HG02852 (cell line): ENCODE measurements at regions not wholly inside any gene's neighbourhood (a gene's known extent, or its start where the extent isn't known, plus 50 kb on each side); places are given as distances from the start of the nearest gene placed in this dataset.
"Not testable (repeated sequence)": the region's sequence is repeated elsewhere in the genome, so short reads cannot be mapped to it uniquely, and the experiment has no call there.

Source experiments
- ATAC-seq: cut with Tn5 transposase; IDR thresholded peaks from one replicate; pipeline ENCODE4 v1.9.1; 2021; ENCODE audit warnings: mild to moderate bottlenecking, moderate library complexity; ENCODE audit not compliant: unreplicated experiment

GRCh38 chr4:184282251-184282713 lies 64.6 kb upstream of the ENPP6 start:
- ATAC-seq: no peak

GRCh38 chr4:184281231-184282139 lies 63.8 kb upstream of the ENPP6 start:
- peak; percentile 37 for ATAC-seq

DNA sequence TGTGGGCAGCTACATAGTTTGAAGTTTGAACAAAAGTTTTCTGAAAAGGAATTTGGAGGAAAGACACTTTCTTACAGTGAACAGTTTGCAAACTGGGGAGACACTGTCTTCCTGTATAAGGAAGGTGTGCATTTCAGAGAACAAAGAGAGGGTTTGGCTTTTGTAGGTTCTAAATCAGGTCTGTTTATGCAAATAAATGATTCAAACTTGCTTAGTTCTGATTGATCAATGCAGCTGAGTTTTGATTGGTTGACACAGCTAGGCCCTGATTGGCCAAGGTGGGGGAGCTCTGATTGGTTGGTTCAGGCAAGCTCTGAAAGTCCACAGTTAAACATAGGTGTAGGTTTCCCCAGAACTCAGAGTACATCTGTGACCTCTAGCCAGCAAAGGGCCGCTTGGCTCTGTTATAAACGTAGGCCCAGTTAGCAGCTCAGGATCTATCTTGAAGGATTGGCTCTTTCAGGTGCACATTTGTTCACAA lies 63.0 kb upstream of the ENPP6 start:
- peak; percentile 44 for ATAC-seq

DNA sequence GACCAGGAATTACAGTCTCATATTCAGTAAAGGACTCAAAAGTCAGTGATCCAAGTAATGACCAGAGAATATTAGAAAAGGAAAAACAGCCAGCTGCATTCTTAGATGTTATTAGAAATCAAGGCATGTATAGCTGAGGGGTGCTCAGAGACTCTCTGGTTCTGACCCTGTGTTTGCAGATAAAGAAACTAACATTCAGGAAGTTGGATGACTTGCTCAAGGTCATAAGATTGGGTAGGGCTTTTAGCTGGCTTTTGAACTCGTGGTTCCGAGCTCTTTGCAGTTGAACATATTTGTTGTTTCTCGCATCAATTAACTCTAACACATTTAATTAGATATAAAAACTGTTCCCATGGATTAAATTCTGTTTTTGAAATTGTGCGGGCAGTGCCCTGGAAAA lies 62.5 kb upstream of the ENPP6 start:
- no peak for ATAC-seq

DNA sequence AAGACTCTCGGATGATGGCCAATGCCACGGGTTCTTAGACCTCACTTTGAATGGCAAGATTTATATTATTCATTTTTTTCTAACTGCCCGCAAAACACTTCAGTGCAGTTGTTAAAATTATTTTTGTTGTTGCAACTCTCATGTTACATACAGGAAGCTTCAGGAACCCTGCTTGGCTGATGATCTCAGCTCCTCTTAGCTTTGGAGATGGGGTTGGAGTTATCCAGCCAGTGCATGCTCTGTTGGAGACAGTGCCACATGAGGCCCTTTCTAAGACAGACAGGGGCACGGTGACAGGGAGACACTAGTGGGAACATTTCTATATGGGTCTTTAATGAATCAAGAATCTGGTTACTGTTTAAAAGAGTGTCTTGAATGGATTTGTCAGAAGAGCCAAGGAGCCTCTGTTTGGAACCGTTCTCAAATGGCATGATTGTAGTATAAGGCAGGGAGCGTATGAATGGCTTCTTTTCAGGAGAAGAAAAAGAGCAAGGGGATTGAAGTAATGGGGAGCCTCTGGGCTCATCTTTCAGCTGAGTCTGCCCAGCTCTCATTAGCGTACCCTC lies 61.9 kb upstream of the ENPP6 start:
- no peak for ATAC-seq

DNA sequence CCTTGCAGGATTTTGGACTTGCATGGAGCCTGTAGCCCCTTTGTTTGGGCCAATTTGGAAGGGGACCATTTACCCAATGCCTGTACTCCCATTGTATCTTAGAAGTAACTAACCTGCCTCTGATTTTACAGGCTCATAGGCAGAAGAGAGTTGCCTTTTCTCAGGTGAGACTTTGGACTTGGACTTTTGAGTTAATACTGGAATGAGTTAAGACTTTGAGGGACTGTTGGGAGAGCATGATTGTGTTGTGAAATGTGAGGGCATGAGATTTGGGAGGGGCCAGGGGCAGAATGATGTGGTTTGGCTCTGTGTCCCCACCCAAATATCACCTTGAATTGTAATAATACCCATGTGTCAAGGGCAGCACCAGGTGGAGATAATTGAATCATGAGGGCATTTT lies 60.1 kb upstream of the ENPP6 start:
- not testable (repeated sequence) for ATAC-seq

DNA sequence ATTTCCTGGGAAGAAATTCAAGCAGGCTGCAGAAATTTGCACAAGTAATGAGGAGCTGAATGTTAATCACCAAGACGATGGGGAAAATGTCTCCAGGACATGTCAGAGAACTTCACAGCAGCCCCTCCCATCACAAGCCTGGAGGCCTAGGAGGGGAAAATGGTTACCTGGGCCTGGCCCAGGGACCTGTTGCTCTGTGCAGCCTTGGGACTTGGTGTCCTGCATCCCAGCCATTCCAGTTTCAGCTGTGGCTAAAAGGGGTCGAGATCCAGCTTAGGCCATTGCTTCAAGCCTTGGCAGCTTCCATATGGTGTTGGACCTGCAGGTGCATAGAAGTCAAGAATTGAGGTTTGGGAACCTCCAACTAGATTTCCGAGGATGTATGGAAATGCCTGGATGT lies 59.3 kb upstream of the ENPP6 start:
- ATAC-seq: not testable (repeated sequence)

- not testable (repeated sequence) for ATAC-seq
Observed at GRCh38 chr4:184276346-184276745, 58.7 kb upstream of the ENPP6 start.

DNA sequence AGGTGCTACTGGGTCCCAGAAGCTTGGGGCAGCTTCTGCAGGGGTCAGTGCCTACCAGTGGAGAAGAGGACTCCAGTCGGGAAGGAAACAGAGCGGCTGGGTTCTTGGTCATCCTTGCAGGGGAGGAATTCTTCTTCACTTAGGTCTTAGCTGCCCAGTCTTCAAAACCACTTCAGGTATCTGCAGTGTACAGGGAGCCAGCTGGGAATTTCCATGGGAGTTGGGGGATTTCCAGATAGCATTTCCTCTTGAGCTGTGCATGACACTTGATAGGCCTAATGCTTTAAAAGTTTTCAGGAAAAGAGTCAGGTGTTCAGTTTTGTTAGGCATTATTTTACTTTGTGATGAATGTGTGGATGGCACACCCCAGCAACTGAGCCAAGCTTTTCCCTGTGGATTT lies 58.1 kb upstream of the ENPP6 start:
- ATAC-seq: no peak

- no peak for ATAC-seq
Observed at GRCh38 chr4:184274286-184274951, 56.7 kb upstream of the ENPP6 start.

- peak; percentile 59 for ATAC-seq
Observed at GRCh38 chr4:184273166-184274147, 55.8 kb upstream of the ENPP6 start.

- no peak for ATAC-seq
Observed at GRCh38 chr4:184270808-184271413, 53.2 kb upstream of the ENPP6 start.

DNA sequence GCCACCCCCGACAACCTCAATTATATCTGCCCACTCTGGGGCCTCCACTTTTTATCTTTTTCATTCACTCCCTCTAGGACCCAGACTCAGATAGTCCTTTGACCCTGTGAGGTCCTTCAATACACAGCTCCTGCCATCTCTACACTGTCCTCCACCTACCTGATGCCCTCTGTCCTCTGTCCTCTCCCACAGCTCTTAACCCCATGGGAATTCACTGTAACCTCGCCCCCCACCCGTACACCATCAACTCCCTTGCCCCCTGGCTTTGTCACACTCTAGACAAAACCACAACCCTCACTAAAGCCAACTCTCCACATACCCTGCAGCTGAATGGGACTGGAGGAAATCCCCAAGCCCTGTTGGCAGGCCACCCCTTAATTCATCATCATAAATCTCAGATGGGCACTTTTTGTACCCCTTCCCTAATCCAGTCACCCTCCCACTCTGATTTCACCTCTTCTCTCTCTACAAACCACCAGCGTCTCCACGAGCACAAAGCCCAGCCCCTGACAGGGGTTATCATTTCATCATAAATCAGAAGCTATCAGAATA lies 52.3 kb upstream of the ENPP6 start:
- ATAC-seq: no peak

DNA sequence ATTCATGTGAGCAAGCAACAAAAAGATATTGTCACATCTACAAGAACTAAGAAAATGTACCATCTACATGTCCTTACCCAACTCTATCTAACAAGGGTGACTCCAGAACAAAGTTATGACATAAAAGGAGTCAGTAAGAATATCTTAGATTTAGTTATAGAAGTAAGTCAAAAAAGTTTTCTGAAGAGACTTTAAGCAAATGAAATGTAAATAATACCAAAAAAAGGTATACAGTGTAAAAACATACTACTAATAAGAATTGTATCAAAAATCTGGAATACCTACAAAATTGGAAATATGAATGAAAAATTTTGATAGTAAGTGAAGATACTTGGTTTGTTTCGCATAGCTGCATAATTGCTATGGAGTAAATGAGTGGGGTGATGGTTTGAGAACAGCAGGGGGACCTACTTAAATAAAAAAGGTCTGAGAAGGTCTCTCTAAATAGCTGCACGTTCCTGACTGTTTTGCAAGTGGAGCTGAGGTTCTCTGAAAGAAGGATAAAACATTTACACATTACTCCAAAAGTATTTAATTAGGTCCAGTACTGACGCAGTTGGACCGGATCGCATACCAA lies 51.0 kb upstream of the ENPP6 start:
- ATAC-seq: no peak

GRCh38 chr4:184267673-184268583 lies 50.3 kb upstream of the ENPP6 start:
- ATAC-seq: peak; percentile 78
